Choroid plexus epithelial cell (primary cell): ENCODE measurements at regions not wholly inside any gene's neighbourhood (a gene's known extent, or its start where the extent isn't known, plus 50 kb on each side); places are given as distances from the start of the nearest gene placed in this dataset.

Experiments used
- DNase-seq: peaks from one replicate; pipeline ENCODE4 v3.0.0-alpha.2; 2010; ENCODE audit warnings: low read depth
- H3K4me3 ChIP-seq: 2 replicates; pipeline ENCODE4 v1.5.1; 2011; ENCODE audit warnings: low read depth, mild to moderate bottlenecking, control low read depth, low read length, moderate library complexity
- CTCF ChIP-seq: conservative IDR thresholded peaks from 2 replicates; pipeline ENCODE4 v1.5.1; 2011; ENCODE audit warnings: low read depth, mild to moderate bottlenecking, control low read depth, inconsistent platforms, low read length, moderate library complexity

- no peak for TF ChIP-seq CTCF
- no peak for DNase-seq
- H3K4me3 ChIP-seq: no peak overlapping the region
Measured at GRCh38 chr1:211183747-211184313, 49.9 kb upstream of the KCNH1 start.
